Left lobe of liver (tissue), 2 donors: ENCODE measurements at regions not wholly inside any gene's neighbourhood (a gene's known extent, or its start where the extent isn't known, plus 50 kb on each side); places are given as distances from the start of the nearest gene placed in this dataset.
A peak's percentile ranks its signal among the peaks of the same experiment; 100 is the strongest.

Experiments
- ATAC-seq: fragments of 200-7000 bp; cut with Tn5 transposase; one replicate; pipeline ENCODE4 v1.9.1; 2020; ENCODE audit warnings: mild to moderate bottlenecking, moderate library complexity
- DNase-seq: peaks from one replicate; pipeline ENCODE4 v3.0.0-alpha.2; 2020; ENCODE audit warnings: low spot score
- donor health status: DM: no; HTN: no; CAD: no; lungs with moderate emphysema.
- donor health status: DM: no; HTN: yes; CAD: no.

GRCh38 chr9:113807173-113808061 is 68.7 kb upstream of the ZNF618 start:
- ATAC-seq = peak; percentile 98
- DNase-seq = peak; percentile 57

GRCh38 chr9:113808391-113809358 is 67.4 kb upstream of the ZNF618 start:
- peak; percentile 62 for ATAC-seq
- no peak for DNase-seq

- DNase-seq (no peak), ATAC-seq (no peak)
Observed at GRCh38 chr9:113817171-113817570, 58.9 kb upstream of the ZNF618 start.

- ATAC-seq = no peak
- no peak for DNase-seq
Observed at GRCh38 chr9:113818391-113818790, 57.7 kb upstream of the ZNF618 start.

GRCh38 chr9:113822315-113822714 is 53.8 kb upstream of the ZNF618 start:
- DNase-seq (no peak), ATAC-seq (no peak)

- DNase-seq (no peak), ATAC-seq (no peak)
Observed at GRCh38 chr9:113823421-113823820, 52.7 kb upstream of the ZNF618 start.
